Amniotic epithelial cell (primary cell): ENCODE measurements at regions not wholly inside any gene's neighbourhood (a gene's known extent, or its start where the extent isn't known, plus 50 kb on each side); places are given as distances from the start of the nearest gene placed in this dataset.
"Not testable (repeated sequence)": the region's sequence is repeated elsewhere in the genome, so short reads cannot be mapped to it uniquely, and the experiment has no call there.

Experiments used
- DNase-seq: peaks from one replicate; pipeline ENCODE4 v3.0.0-alpha.2; 2010; ENCODE audit warnings: low read depth

GRCh38 chrX:138282598-138283150, 428.8 kb downstream of the FGF13 start:
- not testable (repeated sequence) for DNase-seq

DNA sequence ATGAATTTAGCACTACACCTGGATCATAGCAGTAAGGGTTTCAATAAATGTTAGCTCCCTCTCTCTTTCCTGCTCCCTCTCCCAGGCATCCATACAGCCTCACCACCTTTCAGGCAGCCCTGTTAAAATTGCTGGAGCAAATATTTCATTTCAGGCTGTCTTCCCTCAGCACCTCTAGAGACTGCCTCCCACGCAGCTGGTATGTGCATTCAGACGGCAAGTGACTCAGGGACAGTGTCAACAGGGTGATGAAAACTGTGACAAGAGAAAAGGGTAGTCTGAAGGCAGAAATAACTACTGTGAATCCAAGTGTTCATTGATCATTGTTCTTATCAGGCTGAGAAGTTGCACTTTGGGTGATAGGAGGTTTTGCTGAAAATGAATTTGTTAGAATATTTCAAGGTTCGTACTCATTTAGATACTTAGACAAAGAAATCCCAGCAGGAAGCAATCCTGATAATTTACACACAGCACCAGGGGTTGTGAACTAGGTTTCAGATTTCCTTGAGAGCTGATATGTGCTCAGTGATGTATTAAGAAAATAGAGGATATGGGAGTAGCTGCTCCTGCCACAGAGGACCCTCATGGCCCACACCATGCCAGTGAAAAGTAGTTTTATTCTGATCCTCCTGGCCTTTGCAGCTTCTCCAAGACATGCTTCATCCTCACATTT, 424.2 kb downstream of the FGF13 start:
- no peak for DNase-seq

GRCh38 chrX:138294951-138295350, 416.6 kb downstream of the FGF13 start:
- no peak for DNase-seq

- no peak for DNase-seq
Measured at GRCh38 chrX:138298268-138298667, 413.2 kb downstream of the FGF13 start.

DNA sequence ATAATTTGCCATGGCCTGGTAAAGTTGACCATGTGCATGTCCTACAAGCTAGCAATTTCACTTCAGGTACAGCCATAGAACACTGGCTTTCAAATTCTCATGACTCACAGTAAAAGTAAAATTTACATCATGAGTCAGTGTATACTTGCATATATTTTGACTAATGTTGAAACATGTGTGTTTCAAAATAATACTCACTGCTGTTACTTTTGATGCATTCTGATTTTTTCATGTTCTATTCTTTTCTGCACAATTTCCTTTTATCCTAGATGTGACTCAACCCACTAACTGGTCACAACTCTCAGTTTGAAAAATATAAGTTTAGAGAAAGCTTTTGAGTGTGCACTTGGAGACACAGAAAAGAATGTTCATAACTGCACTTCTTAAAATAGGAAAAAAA, 365.7 kb downstream of the FGF13 start:
- no peak for DNase-seq

DNA sequence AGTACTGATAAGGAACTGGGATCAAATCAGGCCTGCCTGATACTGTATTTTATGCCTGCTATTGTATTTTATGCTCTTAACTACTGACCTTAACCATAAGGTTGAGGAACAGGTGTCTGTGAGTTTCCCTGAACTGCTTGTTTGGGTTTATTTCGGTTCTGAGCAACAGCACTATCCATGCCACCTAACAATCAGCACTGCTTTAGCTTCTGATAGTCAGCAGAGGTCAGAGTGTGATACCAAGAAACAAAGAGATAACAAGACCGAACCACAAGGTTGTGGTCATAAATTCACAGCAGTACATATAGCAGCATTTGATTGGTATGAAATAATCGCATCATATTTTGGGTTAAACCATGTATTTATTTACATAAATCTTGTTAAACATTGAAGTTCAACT, 362.2 kb downstream of the FGF13 start:
- DNase-seq: no peak

DNA sequence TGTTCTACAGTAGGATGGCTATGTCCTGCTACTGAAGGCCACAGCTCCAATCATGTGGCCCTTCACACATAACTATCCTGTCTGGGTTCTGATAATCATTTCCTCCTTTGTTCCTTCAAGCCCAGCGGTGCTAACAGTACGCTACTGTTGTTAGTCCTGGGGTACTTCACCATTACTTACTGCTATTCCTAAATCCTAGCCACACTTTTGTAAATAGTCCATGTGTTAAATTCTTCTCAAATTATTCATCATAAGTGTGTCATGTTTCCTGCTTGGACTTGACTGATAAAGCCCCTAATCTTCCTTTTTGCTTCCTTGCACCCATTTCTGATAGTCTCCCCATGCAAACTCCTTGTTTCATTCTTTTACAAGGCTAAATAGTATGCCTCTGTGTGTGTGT, 332.6 kb downstream of the FGF13 start:
- DNase-seq: no peak

DNA sequence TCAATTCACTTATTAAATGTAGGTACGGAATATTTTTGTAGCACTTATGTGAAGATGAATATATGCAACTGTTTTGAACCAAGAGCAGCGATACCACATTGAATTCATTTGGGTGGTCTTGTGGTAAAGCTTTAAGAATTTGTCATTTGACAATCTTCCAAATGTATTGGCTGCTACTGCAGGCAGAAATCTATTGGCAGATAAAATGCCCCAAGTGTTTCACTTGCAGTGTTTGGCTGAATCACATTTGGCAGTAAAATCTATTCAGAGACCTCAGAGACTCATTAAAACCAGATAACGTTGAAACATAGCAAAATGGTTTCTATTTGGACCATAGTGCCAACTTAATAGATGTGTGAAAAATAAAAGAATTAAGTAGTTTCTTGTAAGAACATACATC, 303.4 kb downstream of the FGF13 start:
- no peak for DNase-seq

DNA sequence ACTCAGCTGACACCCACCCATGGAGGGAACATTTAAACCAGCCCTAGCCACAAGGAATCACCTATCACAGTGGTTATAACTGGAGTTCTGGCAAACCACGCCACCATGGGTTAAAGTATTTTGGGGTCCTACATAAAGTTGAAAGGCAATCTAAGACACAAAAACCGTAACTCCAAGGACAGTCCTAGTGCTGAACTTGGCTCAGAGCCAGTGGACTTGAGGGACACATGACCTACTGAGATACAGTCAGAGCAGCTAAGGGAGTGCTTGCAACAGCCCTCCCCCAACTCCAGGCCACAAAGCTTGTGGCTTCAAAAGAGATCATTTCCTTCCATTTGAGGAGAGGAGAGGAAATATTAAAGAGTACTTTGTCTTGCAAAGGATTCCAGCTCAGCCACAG, 300.5 kb downstream of the FGF13 start:
- DNase-seq: no peak
